H1 (cell line): ENCODE measurements at regions not wholly inside any gene's neighbourhood (a gene's known extent, or its start where the extent isn't known, plus 50 kb on each side); places are given as distances from the start of the nearest gene placed in this dataset.

Experiments
- CTCF ChIA-PET: fragments of 300-600 bp; sonication (Branson Sonifier 250); formaldehyde crosslinking; loops from one replicate; lab custom pipeline; 2021; ENCODE audit not compliant: partially characterized antibody; lab: Charles Lee
- POLR2A ChIA-PET: fragments of 300-600 bp; sonication (Branson Sonifier 250); formaldehyde crosslinking; loops from one replicate; lab custom pipeline; 2021; ENCODE audit warnings: inconsistent platforms; ENCODE audit not compliant: partially characterized antibody; lab: Charles Lee
- DNase-seq, 2 experiments: peaks; one replicate each; pipeline versions ENCODE4 v3.0.0 to v3.0.0-alpha.2; 2010 to 2022; ENCODE audit warnings: low spot score in 2 of 2, low read depth in 1 of 2, mixed read lengths in 1 of 2
- FAIRE-seq: peaks from 2 replicates; lab custom pipeline; 2011; peaks lifted over from hg19 to GRCh38; lab: Jason Lieb, UNC
- H2AFZ ChIP-seq: 2 replicates; pipeline ENCODE4 v1.8.1; 2012; ENCODE audit warnings: low read length, inconsistent platforms
- H2AK5ac ChIP-seq: 2 replicates; pipeline ENCODE4 v1.6.1; 2013; ENCODE audit warnings: low read depth, low read length
- H2BK120ac ChIP-seq: replicated peaks from 2 replicates; pipeline ENCODE3; 2013; ENCODE audit warnings: low read depth, low read length, inconsistent platforms
- H2BK12ac ChIP-seq: 2 replicates; pipeline ENCODE4 v1.6.1; 2013; ENCODE audit warnings: low read depth, low read length
- H2BK15ac ChIP-seq: 2 replicates; pipeline ENCODE4 v1.6.1; 2013; ENCODE audit warnings: low read length
- H2BK20ac ChIP-seq: 2 replicates; pipeline ENCODE4 v1.6.1; 2013; ENCODE audit warnings: low read length
- H2BK5ac ChIP-seq: 2 replicates; pipeline ENCODE4 v1.6.1; 2013; ENCODE audit warnings: low read depth, low read length
- H3K14ac ChIP-seq: 2 replicates; pipeline ENCODE4 v1.6.1; 2013; ENCODE audit warnings: inconsistent platforms; ENCODE audit not compliant: insufficient read length
- H3K18ac ChIP-seq: 2 replicates; pipeline ENCODE4 v1.6.1; 2013; ENCODE audit warnings: low read length; ENCODE audit errors: extremely low read depth
- H3K23ac ChIP-seq: 2 replicates; pipeline ENCODE4 v1.6.1; 2013; ENCODE audit warnings: inconsistent platforms; ENCODE audit not compliant: insufficient read length
- H3K23me2 ChIP-seq: 2 replicates; pipeline ENCODE4 v1.6.1; 2013; ENCODE audit warnings: low read depth, low read length
- H3K27ac ChIP-seq: 2 replicates; pipeline ENCODE4 v1.6.1; 2011; ENCODE audit warnings: low read depth, low read length, inconsistent platforms
- H3K27me3 ChIP-seq, 4 experiments: replicated peaks in 1 of 4; 1 replicate in 1 of 4; 2 replicates in 3 of 4; pipeline versions ENCODE4 v1.6.1 to v1.8.1; 2011 to 2013; ENCODE audit warnings: low read length in 3 of 4, mild to moderate bottlenecking in 3 of 4, inconsistent platforms in 2 of 4, mixed read lengths in 2 of 4, moderate library complexity in 1 of 4; ENCODE audit not compliant: control insufficient read depth in 3 of 4, insufficient read depth in 3 of 4; ENCODE audit errors: extremely low read depth in 1 of 4
- H3K36me3 ChIP-seq, 4 experiments: 2 replicates each; pipeline versions ENCODE4 v1.6.1 to v1.8.1; 2011 to 2013; ENCODE audit warnings: mild to moderate bottlenecking in 4 of 4, low read length in 3 of 4, moderate library complexity in 2 of 4, control low read depth in 1 of 4, inconsistent platforms in 1 of 4; ENCODE audit not compliant: insufficient read depth in 4 of 4, control insufficient read depth in 2 of 4
- H3K4ac ChIP-seq: replicated peaks from 2 replicates; pipeline ENCODE3; 2013; ENCODE audit warnings: low read length, low read depth, mixed read lengths, inconsistent platforms; ENCODE audit not compliant: insufficient read length
- H3K4me1 ChIP-seq, 4 experiments: replicated peaks in 1 of 4; 1 replicate in 1 of 4; 2 replicates in 3 of 4; pipeline versions ENCODE4 v1.6.1 to v1.8.1; 2011 to 2013; ENCODE audit warnings: low read length in 3 of 4, inconsistent platforms in 2 of 4, mixed read lengths in 1 of 4; ENCODE audit not compliant: insufficient read depth in 4 of 4, control insufficient read depth in 3 of 4
- H3K4me2 ChIP-seq, 2 experiments: 2 replicates each; pipeline versions ENCODE4 v1.6.1 to v1.8.1; 2011 to 2013; ENCODE audit warnings: low read depth in 2 of 2, low read length in 2 of 2, control low read depth in 1 of 2, inconsistent platforms in 1 of 2, mild to moderate bottlenecking in 1 of 2; ENCODE audit not compliant: insufficient read depth in 1 of 2
- H3K4me3 ChIP-seq, 4 experiments: fragments of 200-600, 300-600 bp in 1 of 4; sonication (generic), shearing (Covaris generic), sonication (Bioruptor Twin) in 1 of 4; 2 replicates each; pipeline versions ENCODE4 v1.5.1 to v1.8.1; 2011 to 2016; ENCODE audit warnings: low read length in 4 of 4, low read depth in 3 of 4, control low read depth in 2 of 4, inconsistent platforms in 2 of 4, mild to moderate bottlenecking in 2 of 4, mixed read lengths in 1 of 4, moderate library complexity in 1 of 4; ENCODE audit not compliant: insufficient read depth in 2 of 4; ENCODE audit errors: extremely low read depth in 1 of 4
- H3K56ac ChIP-seq: replicated peaks from 2 replicates; pipeline ENCODE3; 2013; ENCODE audit warnings: low read depth, mild to moderate bottlenecking, mixed read lengths, low read length, inconsistent platforms; ENCODE audit not compliant: insufficient read length
- H3K79me1 ChIP-seq: 2 replicates; pipeline ENCODE4 v1.6.1; 2013; ENCODE audit warnings: low read depth, low read length, control low read depth
- H3K79me2 ChIP-seq, 2 experiments: 2 replicates each; pipeline versions ENCODE4 v1.6.1 to v1.8.1; 2012 to 2013; ENCODE audit warnings: low read length in 2 of 2, mild to moderate bottlenecking in 2 of 2, inconsistent platforms in 1 of 2; ENCODE audit not compliant: insufficient read depth in 2 of 2, control insufficient read depth in 1 of 2
- H3K9ac ChIP-seq, 4 experiments: replicated peaks in 1 of 4; 1 replicate in 1 of 4; 2 replicates in 3 of 4; pipeline versions ENCODE4 v1.6.1 to v1.8.1; 2011 to 2013; ENCODE audit warnings: low read depth in 3 of 4, low read length in 3 of 4, control low read depth in 2 of 4, mild to moderate bottlenecking in 2 of 4, moderate library complexity in 2 of 4, inconsistent platforms in 1 of 4; ENCODE audit errors: extremely low read depth in 1 of 4
- H3K9me3 ChIP-seq, 2 experiments: 2 replicates each; pipeline versions ENCODE4 v1.6.1 to v1.8.1; 2012 to 2013; ENCODE audit warnings: mild to moderate bottlenecking in 2 of 2, moderate library complexity in 2 of 2, control low read depth in 1 of 2, inconsistent platforms in 1 of 2, low read depth in 1 of 2, low read length in 1 of 2, mixed read lengths in 1 of 2; ENCODE audit not compliant: insufficient read depth in 2 of 2
- H4K20me1 ChIP-seq, 2 experiments: replicated peaks in 1 of 2; 2 replicates each; pipeline versions ENCODE3 to v1.8.1; 2011 to 2013; ENCODE audit warnings: inconsistent platforms in 2 of 2, low read length in 2 of 2, mild to moderate bottlenecking in 1 of 2; ENCODE audit not compliant: insufficient read depth in 2 of 2, control insufficient read depth in 1 of 2
- H4K5ac ChIP-seq: 2 replicates; pipeline ENCODE4 v1.6.1; 2013; ENCODE audit warnings: low read length, low read depth, mixed read lengths, inconsistent platforms; ENCODE audit not compliant: insufficient read length
- H4K8ac ChIP-seq: 2 replicates; pipeline ENCODE4 v1.8.0; 2013; ENCODE audit warnings: mild to moderate bottlenecking, moderate library complexity, low read length, inconsistent platforms; ENCODE audit not compliant: insufficient read depth; ENCODE audit errors: extremely low read depth
- H4K91ac ChIP-seq: replicated peaks from 2 replicates; pipeline ENCODE3; 2013; ENCODE audit warnings: low read length, mixed read lengths, inconsistent platforms; ENCODE audit not compliant: insufficient read length
- ASH2L ChIP-seq: fragments of 200-600, 300-600 bp; sonication (generic); IDR thresholded peaks from one replicate; pipeline ENCODE4 v1.7.1; 2017; ENCODE audit warnings: low read length
- BCL11A ChIP-seq, 2 experiments: IDR thresholded peaks; one replicate each; pipeline ENCODE4 v1.6.1; 2011; ENCODE audit warnings: low read depth in 2 of 2, low read length in 2 of 2, mild to moderate bottlenecking in 2 of 2
- CHD2 ChIP-seq: IDR thresholded peaks from 2 replicates; pipeline ENCODE4 v1.6.1; 2012; ENCODE audit warnings: low read length, improper control_type of control experiment
- E2F6 ChIP-seq: IDR thresholded peaks from 2 replicates; pipeline ENCODE4 v1.6.1; 2012; ENCODE audit warnings: inconsistent platforms
- EGR1 ChIP-seq: IDR thresholded peaks from 2 replicates; pipeline ENCODE4 v1.6.1; 2011; ENCODE audit warnings: low read depth, low read length, borderline replicate concordance
- EZH2 ChIP-seq: fragments of 200-600 bp; sonication (generic); IDR thresholded peaks from 2 replicates; pipeline ENCODE4 v1.7.1; 2012; ENCODE audit warnings: low read depth, mild to moderate bottlenecking, moderate library complexity, low read length, inconsistent platforms; ENCODE audit not compliant: severe bottlenecking
- NRF1 ChIP-seq: IDR thresholded peaks from 2 replicates; pipeline ENCODE4 v1.6.1; 2011; ENCODE audit warnings: mild to moderate bottlenecking, low read depth, low read length, improper control_type of control experiment
- POU5F1 ChIP-seq: IDR thresholded peaks from 2 replicates; pipeline ENCODE4 v1.6.1; 2011; ENCODE audit warnings: low read depth, mild to moderate bottlenecking, low read length, moderate library complexity
- RNF2 ChIP-seq: fragments of 200-900, 300-1000 bp; sonication (generic); IDR thresholded peaks from 2 replicates; pipeline ENCODE4 v1.7.1; 2016; ENCODE audit warnings: borderline replicate concordance, low read depth, mild to moderate bottlenecking, antibody characterized with exemption, low read length; ENCODE audit not compliant: poor library complexity, severe bottlenecking; ENCODE audit errors: missing control alignments
- SIN3A ChIP-seq, 2 experiments: IDR thresholded peaks in 1 of 2; conservative IDR thresholded peaks in 1 of 2; 2 replicates each; pipeline ENCODE4 v1.6.1; 2011 to 2012; ENCODE audit warnings: low read length in 2 of 2, improper control_type of control experiment in 1 of 2, low read depth in 1 of 2, mild to moderate bottlenecking in 1 of 2
- SP4 ChIP-seq: IDR thresholded peaks from 2 replicates; pipeline ENCODE4 v1.6.1; 2012; ENCODE audit warnings: low read length, inconsistent platforms
- TBP ChIP-seq: IDR thresholded peaks from 2 replicates; pipeline ENCODE4 v1.6.1; 2011; ENCODE audit warnings: low read depth, low read length, improper control_type of control experiment
- WGBS, 2 experiments: shearing (Covaris generic) in 1 of 2; methylation state at CpG; one replicate each; pipeline versions ENCODE4 v1.1.6 to v1.1.7; 2013 to 2015; ENCODE audit warnings: low lambda C conversion rate in 2 of 2, mixed read lengths in 2 of 2, inconsistent platforms in 1 of 2, low coverage in 1 of 2, missing lambda C conversion rate in 1 of 2; ENCODE audit not compliant: insufficient replicate concordance in 2 of 2, insufficient coverage in 1 of 2, insufficient read length in 1 of 2; ENCODE audit errors: extremely low coverage in 1 of 2, missing lambda C conversion rate in 1 of 2; 5-methylcytosine and 5-hydroxymethylcytosine counted together

- H2BK5ac ChIP-seq: no peak overlapping the region
- no peak overlapping the region for H2BK12ac ChIP-seq
- CTCF ChIA-PET: interaction anchor here (1.5 kb wide), 1 partner anchor 9 kb away, joined by 3 read pairs; no protein-coding TSS in a partner anchor
- H3K18ac ChIP-seq: no peak overlapping the region
- H3K23ac ChIP-seq: no peak overlapping the region
- POLR2A ChIA-PET: no interaction called here
- H3K4me2 ChIP-seq: no peak overlapping the region
- 83% methylated on average over 12 of the region's 12 CpGs; no CpG with 5 or more reads in 1 of the 2 experiments for WGBS, 2 experiments
- H3K27me3 ChIP-seq: no peaks in the 10 kb centered on the region; a peak in 1 of 7 replicates
- no peak overlapping the region for H4K5ac ChIP-seq
- no peak overlapping the region for H2AK5ac ChIP-seq
- H3K4ac ChIP-seq: no peak overlapping the region
- no peaks in the 10 kb centered on the region for H3K79me2 ChIP-seq
- FAIRE-seq: no peak
- no peaks in the 10 kb centered on the region for H3K23me2 ChIP-seq
- no peak overlapping the region for H3K27ac ChIP-seq
- no peak overlapping the region for H3K9ac ChIP-seq
- no peak overlapping the region for H3K56ac ChIP-seq
- H3K4me1 ChIP-seq: no peaks in the 10 kb centered on the region
- H4K91ac ChIP-seq: no peak overlapping the region
- H2BK20ac ChIP-seq: no peak overlapping the region
- no peak overlapping the region for H2AFZ ChIP-seq
- H4K20me1 ChIP-seq: no peaks in the 10 kb centered on the region
- H3K4me3 ChIP-seq: no peak overlapping the region
- no peaks in the 10 kb centered on the region for H3K36me3 ChIP-seq
- no peaks in the 10 kb centered on the region for H3K9me3 ChIP-seq
- no peak for DNase-seq
- H3K79me1 ChIP-seq: no peaks in the 10 kb centered on the region
- H2BK15ac ChIP-seq: no peak overlapping the region
- H2BK120ac ChIP-seq: no peak overlapping the region
- H3K14ac ChIP-seq: no peak overlapping the region
- no peak overlapping the region for H4K8ac ChIP-seq
- TF ChIP-seq BCL11A (IDR thresholded peaks at IDR 0.05; ENCODE audit: low read depth in 2 of 2, low read length in 2 of 2): no peak
- TF ChIP-seq RNF2: no peak
- no peak for TF ChIP-seq CHD2
- TF ChIP-seq EZH2: no peak
- no peak for TF ChIP-seq SP4
- TF ChIP-seq POU5F1: no peak
- no peak for TF ChIP-seq E2F6
- no peak for TF ChIP-seq NRF1
- no peak for TF ChIP-seq SIN3A (conservative IDR thresholded peaks at IDR 0.05 in 1 of 2, IDR thresholded peaks at IDR 0.05 in 1 of 2; ENCODE audit: low read depth in 1 of 2, low read length in 2 of 2)
- no peak for TF ChIP-seq ASH2L
- no peak for TF ChIP-seq TBP
- TF ChIP-seq EGR1: no peak
Observed at GRCh38 chr9:16343249-16344237, 526.9 kb downstream of the BNC2 start.
